ENCODE measurements at regions not wholly inside any gene's neighbourhood (a gene's known extent, or its start where the extent isn't known, plus 50 kb on each side); places are given as distances from the start of the nearest gene placed in this dataset.

DNA sequence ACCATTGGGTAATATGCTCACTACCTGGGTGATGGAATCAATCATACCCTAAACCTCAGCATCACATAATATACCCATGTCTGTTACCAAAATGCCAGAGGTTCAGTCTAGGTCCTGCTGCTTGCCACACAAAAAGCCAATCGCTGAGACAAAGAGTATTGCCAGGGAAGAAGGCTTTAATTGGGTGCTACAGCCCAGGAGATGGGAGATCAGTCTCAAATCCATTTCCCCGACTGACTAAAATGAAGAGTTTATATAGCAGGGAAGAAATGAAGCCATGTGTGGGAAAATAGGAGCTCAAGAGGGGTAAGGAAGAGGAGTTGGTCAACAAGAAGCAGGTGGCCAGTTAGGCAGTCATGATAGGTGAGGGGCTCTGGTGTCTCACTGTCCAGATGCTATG, 149.6 kb downstream of the QRSL1 start:
- Histone ChIP-seq H3K27me3 (ENCODE audit: control insufficient read depth in 3 of 3, insufficient read depth in 3 of 3, low read depth in 1 of 3, low read length in 3 of 3) (no peaks in the 10 kb centered on the region), H4K91ac (ENCODE audit: low read depth, low read length, poor library complexity) (no peak overlapping the region), H2BK12ac (ENCODE audit: low read length) (no peak overlapping the region), H2BK120ac (ENCODE audit: low read depth, low read length) (no peak overlapping the region), H2AFZ (ENCODE audit: low read length) (no peak overlapping the region), H3K36me3 (replicated peaks in 1 of 2; ENCODE audit: control insufficient read depth in 2 of 2, insufficient read depth in 2 of 2, low read length in 2 of 2) (no peaks in the 10 kb centered on the region), H3K18ac (ENCODE audit: low read length) (no peak overlapping the region), H3K23ac (ENCODE audit: low read depth, low read length, poor library complexity) (no peak overlapping the region), H2BK5ac (ENCODE audit: low read length) (no peak overlapping the region), H3K79me1 (ENCODE audit: low read depth, low read length) (no peaks in the 10 kb centered on the region), H3K4me1 (ENCODE audit: control insufficient read depth in 2 of 2, insufficient read depth in 1 of 2, low read depth in 1 of 2, low read length in 2 of 2) (no peaks in the 10 kb centered on the region), H3K4ac (ENCODE audit: low read length) (no peak overlapping the region), H3K9ac (ENCODE audit: low read depth, low read length, poor library complexity) (no peak overlapping the region), H3K27ac (replicated peaks; ENCODE audit: low read length) (no peak overlapping the region), H4K8ac (ENCODE audit: low read depth, low read length) (no peak overlapping the region), H3K9me3 (replicated peaks in 1 of 2; ENCODE audit: control insufficient read depth in 2 of 2, insufficient read depth in 1 of 2, low read depth in 1 of 2, low read length in 2 of 2) (peaks cover 0 to 2% of the 10 kb centered on the region in 2 donors), H3K4me3 (ENCODE audit: low read length in 2 of 2) (no peak overlapping the region), H2AK5ac (ENCODE audit: low read depth, low read length) (no peak overlapping the region), H3K14ac (ENCODE audit: low read length) (no peak overlapping the region), H3K4me2 (ENCODE audit: insufficient read depth, low read length, poor library complexity, severe bottlenecking) (no peak overlapping the region), H2BK15ac (ENCODE audit: low read length) (no peak overlapping the region)
- WGBS, 2 donors (ENCODE audit: extremely low coverage in 2 of 2, insufficient read length in 2 of 2, insufficient replicate concordance in 1 of 2), result no CpG with 5 or more reads among the region's 2 CpGs
- DNase-seq (ENCODE audit: low spot score), result no peak

DNA sequence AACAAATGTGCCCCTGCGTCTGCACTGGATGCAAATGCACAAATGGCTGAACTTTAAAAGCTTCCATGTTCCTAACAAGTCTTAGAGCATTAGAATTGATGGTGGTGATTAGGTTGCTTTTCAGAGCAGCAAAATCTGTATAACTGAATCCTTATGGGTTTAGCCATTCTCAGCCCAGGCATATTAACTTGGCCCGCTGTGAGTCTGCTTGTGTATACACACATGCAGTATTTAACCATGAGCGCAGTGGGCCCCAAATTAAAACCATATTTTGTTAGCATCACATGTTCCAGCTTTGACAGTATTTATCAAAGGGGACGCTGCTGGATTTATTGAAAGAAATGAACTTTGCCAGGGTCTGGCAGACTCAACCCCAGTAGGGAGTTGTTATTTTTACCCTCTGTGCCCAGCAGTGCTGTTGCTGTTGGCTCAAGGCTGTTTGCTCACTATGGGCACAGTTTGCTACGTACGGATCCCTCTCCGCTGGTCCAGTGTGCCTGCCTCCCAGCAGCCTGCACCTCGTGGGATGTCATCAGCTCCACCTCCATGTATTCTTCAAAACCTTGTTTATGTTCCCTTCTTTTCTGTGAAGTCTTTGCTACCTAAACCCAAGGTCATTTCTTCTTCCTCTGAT, 144.7 kb downstream of the QRSL1 start:
- Histone ChIP-seq H3K9ac (ENCODE audit: low read depth, low read length, poor library complexity) (no peak overlapping the region), H3K23ac (ENCODE audit: low read depth, low read length, poor library complexity) (no peak overlapping the region), H2BK5ac (ENCODE audit: low read length) (no peak overlapping the region), H2AK5ac (ENCODE audit: low read depth, low read length) (no peak overlapping the region), H3K9me3 (replicated peaks in 1 of 2; ENCODE audit: control insufficient read depth in 2 of 2, insufficient read depth in 1 of 2, low read depth in 1 of 2, low read length in 2 of 2) (no peaks in the 10 kb centered on the region), H3K14ac (ENCODE audit: low read length) (no peak overlapping the region), H3K4me1 (ENCODE audit: control insufficient read depth in 2 of 2, insufficient read depth in 1 of 2, low read depth in 1 of 2, low read length in 2 of 2) (peaks cover 0 to 3% of the 10 kb centered on the region in 2 donors), H3K27me3 (ENCODE audit: control insufficient read depth in 3 of 3, insufficient read depth in 3 of 3, low read depth in 1 of 3, low read length in 3 of 3) (no peaks in the 10 kb centered on the region), H2BK120ac (ENCODE audit: low read depth, low read length) (no peak overlapping the region), H3K27ac (replicated peaks; ENCODE audit: low read length) (no peak overlapping the region), H2AFZ (ENCODE audit: low read length) (no peak overlapping the region), H3K4me2 (ENCODE audit: insufficient read depth, low read length, poor library complexity, severe bottlenecking) (no peak overlapping the region), H2BK12ac (ENCODE audit: low read length) (no peak overlapping the region), H3K18ac (ENCODE audit: low read length) (no peak overlapping the region), H4K8ac (ENCODE audit: low read depth, low read length) (no peak overlapping the region), H2BK15ac (ENCODE audit: low read length) (no peak overlapping the region), H3K79me1 (ENCODE audit: low read depth, low read length) (no peaks in the 10 kb centered on the region), H3K36me3 (replicated peaks in 1 of 2; ENCODE audit: control insufficient read depth in 2 of 2, insufficient read depth in 2 of 2, low read length in 2 of 2) (no peaks in the 10 kb centered on the region), H3K4me3 (ENCODE audit: low read length in 2 of 2) (no peak overlapping the region), H4K91ac (ENCODE audit: low read depth, low read length, poor library complexity) (no peak overlapping the region), H3K4ac (ENCODE audit: low read length) (no peak overlapping the region)
- no CpG with 5 or more reads among the region's 8 CpGs for WGBS, 2 donors (ENCODE audit: extremely low coverage in 2 of 2, insufficient read length in 2 of 2, insufficient replicate concordance in 1 of 2)
- DNase-seq (ENCODE audit: low spot score), result no peak

GRCh38 chr6:106773522-106773921, 144.1 kb downstream of the QRSL1 start:
- H2BK12ac ChIP-seq (ENCODE audit: low read length), result no peak overlapping the region
- no peak overlapping the region for H2BK120ac ChIP-seq (ENCODE audit: low read depth, low read length)
- no peaks in the 10 kb centered on the region for H3K9me3 ChIP-seq (replicated peaks in 1 of 2; ENCODE audit: control insufficient read depth in 2 of 2, insufficient read depth in 1 of 2, low read depth in 1 of 2, low read length in 2 of 2)
- peak overlapping the region; percentile 15 for H3K18ac ChIP-seq (ENCODE audit: low read length)
- no peak overlapping the region for H2AK5ac ChIP-seq (ENCODE audit: low read depth, low read length)
- no peak overlapping the region for H3K4me2 ChIP-seq (ENCODE audit: insufficient read depth, low read length, poor library complexity, severe bottlenecking)
- no peak overlapping the region for H2BK5ac ChIP-seq (ENCODE audit: low read length)
- H3K9ac ChIP-seq (ENCODE audit: low read depth, low read length, poor library complexity), result no peak overlapping the region
- no peak overlapping the region for H3K4me3 ChIP-seq (ENCODE audit: low read length in 2 of 2)
- WGBS, 2 donors (ENCODE audit: extremely low coverage in 2 of 2, insufficient read length in 2 of 2, insufficient replicate concordance in 1 of 2), result no CpG with 5 or more reads among the region's 3 CpGs
- H3K79me1 ChIP-seq (ENCODE audit: low read depth, low read length), result no peaks in the 10 kb centered on the region
- no peak overlapping the region for H3K27ac ChIP-seq (replicated peaks; ENCODE audit: low read length)
- H2AFZ ChIP-seq (ENCODE audit: low read length), result no peak overlapping the region
- no peaks in the 10 kb centered on the region for H3K36me3 ChIP-seq (replicated peaks in 1 of 2; ENCODE audit: control insufficient read depth in 2 of 2, insufficient read depth in 2 of 2, low read length in 2 of 2)
- H4K91ac ChIP-seq (ENCODE audit: low read depth, low read length, poor library complexity), result no peak overlapping the region
- H3K4me1 ChIP-seq (ENCODE audit: control insufficient read depth in 2 of 2, insufficient read depth in 1 of 2, low read depth in 1 of 2, low read length in 2 of 2), result peaks cover 0 to 3% of the 10 kb centered on the region in 2 donors
- no peak overlapping the region for H3K14ac ChIP-seq (ENCODE audit: low read length)
- H3K4ac ChIP-seq (ENCODE audit: low read length), result no peak overlapping the region
- H4K8ac ChIP-seq (ENCODE audit: low read depth, low read length), result no peak overlapping the region
- no peak for DNase-seq (ENCODE audit: low spot score)
- H3K27me3 ChIP-seq (ENCODE audit: control insufficient read depth in 3 of 3, insufficient read depth in 3 of 3, low read depth in 1 of 3, low read length in 3 of 3), result no peaks in the 10 kb centered on the region
- H2BK15ac ChIP-seq (ENCODE audit: low read length), result no peak overlapping the region
- H3K23ac ChIP-seq (ENCODE audit: low read depth, low read length, poor library complexity), result no peak overlapping the region

- WGBS, 2 donors (ENCODE audit: extremely low coverage in 2 of 2, insufficient read length in 2 of 2, insufficient replicate concordance in 1 of 2), result no CpG with 5 or more reads among the region's 7 CpGs
- no peak overlapping the region for H3K27ac ChIP-seq (replicated peaks; ENCODE audit: low read length)
- H2BK5ac ChIP-seq (ENCODE audit: low read length), result no peak overlapping the region
- H4K8ac ChIP-seq (ENCODE audit: low read depth, low read length), result no peak overlapping the region
- no peak overlapping the region for H4K91ac ChIP-seq (ENCODE audit: low read depth, low read length, poor library complexity)
- H3K9me3 ChIP-seq (replicated peaks in 1 of 2; ENCODE audit: control insufficient read depth in 2 of 2, insufficient read depth in 1 of 2, low read depth in 1 of 2, low read length in 2 of 2), result no peaks in the 10 kb centered on the region
- H2AK5ac ChIP-seq (ENCODE audit: low read depth, low read length), result no peak overlapping the region
- H3K23ac ChIP-seq (ENCODE audit: low read depth, low read length, poor library complexity), result no peak overlapping the region
- no peak overlapping the region for H3K4me2 ChIP-seq (ENCODE audit: insufficient read depth, low read length, poor library complexity, severe bottlenecking)
- no peak overlapping the region for H3K9ac ChIP-seq (ENCODE audit: low read depth, low read length, poor library complexity)
- no peak overlapping the region for H3K4ac ChIP-seq (ENCODE audit: low read length)
- H2BK120ac ChIP-seq (ENCODE audit: low read depth, low read length), result no peak overlapping the region
- peaks cover 0 to 3% of the 10 kb centered on the region in 2 donors for H3K4me1 ChIP-seq (ENCODE audit: control insufficient read depth in 2 of 2, insufficient read depth in 1 of 2, low read depth in 1 of 2, low read length in 2 of 2)
- H2BK15ac ChIP-seq (ENCODE audit: low read length), result no peak overlapping the region
- H3K27me3 ChIP-seq (ENCODE audit: control insufficient read depth in 3 of 3, insufficient read depth in 3 of 3, low read depth in 1 of 3, low read length in 3 of 3), result no peaks in the 10 kb centered on the region
- H2BK12ac ChIP-seq (ENCODE audit: low read length), result no peak overlapping the region
- H3K4me3 ChIP-seq (ENCODE audit: low read length in 2 of 2), result no peak overlapping the region
- H3K36me3 ChIP-seq (replicated peaks in 1 of 2; ENCODE audit: control insufficient read depth in 2 of 2, insufficient read depth in 2 of 2, low read length in 2 of 2), result no peaks in the 10 kb centered on the region
- H3K79me1 ChIP-seq (ENCODE audit: low read depth, low read length), result no peaks in the 10 kb centered on the region
- H3K18ac ChIP-seq (ENCODE audit: low read length), result no peak overlapping the region
- no peak overlapping the region for H3K14ac ChIP-seq (ENCODE audit: low read length)
- DNase-seq (ENCODE audit: low spot score), result no peak
- no peak overlapping the region for H2AFZ ChIP-seq (ENCODE audit: low read length)
Measured at GRCh38 chr6:106772270-106773142, 143.1 kb downstream of the QRSL1 start.

All from neuronal stem cell (in vitro differentiated cells).